ENCODE measurements at regions not wholly inside any gene's neighbourhood (a gene's known extent, or its start where the extent isn't known, plus 50 kb on each side); places are given as distances from the start of the nearest gene placed in this dataset.
"Not testable (repeated sequence)": the region's sequence is repeated elsewhere in the genome, so short reads cannot be mapped to it uniquely, and the experiment has no call there.

- Mint-ChIP-seq H3K4me1 (no peaks in the 10 kb centered on the region), H3K9me3 (no peaks in the 10 kb centered on the region), H3K27ac (no peak overlapping the region), H3K4me3 (no peak overlapping the region), H3K36me3 (no peaks in the 10 kb centered on the region), H3K27me3 (no peaks in the 10 kb centered on the region)
- no peak for DNase-seq
- no peak for ATAC-seq (ENCODE audit: low read depth)
- POLR2A ChIA-PET = no interaction called here
Measured at GRCh38 chr7:46283852-46284251, 362.8 kb upstream of the IGFBP3 start.

GRCh38 chr7:46282155-46282554 is 361.1 kb upstream of the IGFBP3 start:
- POLR2A ChIA-PET = no interaction called here
- Mint-ChIP-seq H3K4me3 (no peak overlapping the region), H3K9me3 (no peaks in the 10 kb centered on the region)

GRCh38 chr7:46281071-46281470 is 360.0 kb upstream of the IGFBP3 start:
- POLR2A ChIA-PET = no interaction called here
- ATAC-seq (ENCODE audit: low read depth) (no peak), DNase-seq (no peak)
- no peaks in the 10 kb centered on the region for H3K4me1 Mint-ChIP-seq
- no peaks in the 10 kb centered on the region for H3K36me3 Mint-ChIP-seq
- no peak overlapping the region for H3K27ac Mint-ChIP-seq
- H3K9me3 Mint-ChIP-seq = no peaks in the 10 kb centered on the region
- no peaks in the 10 kb centered on the region for H3K27me3 Mint-ChIP-seq
- no peak overlapping the region for H3K4me3 Mint-ChIP-seq

More at GRCh38 chr7:46282155-46282554, 361.1 kb upstream of the IGFBP3 start:
- DNase-seq = no peak
- no peak for ATAC-seq (ENCODE audit: low read depth)
- Mint-ChIP-seq H3K27me3 (no peaks in the 10 kb centered on the region), H3K36me3 (no peaks in the 10 kb centered on the region), H3K4me1 (no peaks in the 10 kb centered on the region), H3K27ac (no peak overlapping the region)

GRCh38 chr7:46279290-46279689 is 358.2 kb upstream of the IGFBP3 start:
- Mint-ChIP-seq H3K27me3 (no peaks in the 10 kb centered on the region), H3K36me3 (no peaks in the 10 kb centered on the region)
- no peak for ATAC-seq (ENCODE audit: low read depth)

GRCh38 chr7:46264646-46265045 is 343.6 kb upstream of the IGFBP3 start:
- peaks cover 2% of the 10 kb centered on the region for H3K36me3 Mint-ChIP-seq
- peaks cover 8% of the 10 kb centered on the region for H3K9me3 Mint-ChIP-seq
- H3K4me1 Mint-ChIP-seq = no peaks in the 10 kb centered on the region
- H3K27ac Mint-ChIP-seq = no peak overlapping the region
- no peak for DNase-seq
- no peak overlapping the region for H3K4me3 Mint-ChIP-seq
- POLR2A ChIA-PET = no interaction called here
- ATAC-seq (ENCODE audit: low read depth) = no peak
- H3K27me3 Mint-ChIP-seq = no peaks in the 10 kb centered on the region

More at GRCh38 chr7:46279290-46279689, 358.2 kb upstream of the IGFBP3 start:
- Mint-ChIP-seq H3K9me3 (no peaks in the 10 kb centered on the region), H3K4me1 (no peaks in the 10 kb centered on the region), H3K27ac (no peak overlapping the region), H3K4me3 (no peak overlapping the region)
- POLR2A ChIA-PET = no interaction called here
- no peak for DNase-seq

GRCh38 chr7:46261638-46262037 is 340.6 kb upstream of the IGFBP3 start:
- H3K4me3 Mint-ChIP-seq; H3K36me3 Mint-ChIP-seq; DNase-seq; H3K27me3 Mint-ChIP-seq; H3K4me1 Mint-ChIP-seq; ATAC-seq (ENCODE audit: low read depth); H3K9me3 Mint-ChIP-seq; POLR2A ChIA-PET; H3K27ac Mint-ChIP-seq: not testable (repeated sequence)

GRCh38 chr7:46259947-46260346 is 338.9 kb upstream of the IGFBP3 start:
- Mint-ChIP-seq H3K9me3 (peaks cover 8% of the 10 kb centered on the region), H3K4me1 (no peaks in the 10 kb centered on the region)

GRCh38 chr7:46257761-46258448 is 336.8 kb upstream of the IGFBP3 start:
- Mint-ChIP-seq H3K4me3 (no peak overlapping the region), H3K9me3 (peaks cover 9% of the 10 kb centered on the region), H3K36me3 (peaks cover 2% of the 10 kb centered on the region), H3K27me3 (no peaks in the 10 kb centered on the region), H3K4me1 (no peaks in the 10 kb centered on the region), H3K27ac (no peak overlapping the region)
- POLR2A ChIA-PET = no interaction called here
- DNase-seq (no peak), ATAC-seq (ENCODE audit: low read depth) (no peak)

More at GRCh38 chr7:46259947-46260346, 338.9 kb upstream of the IGFBP3 start:
- POLR2A ChIA-PET = interaction anchor here (0.6 kb wide), 1 partner anchor 40 kb away, joined by 3 read pairs; no protein-coding TSS in a partner anchor
- H3K27ac Mint-ChIP-seq = no peak overlapping the region
- no peak overlapping the region for H3K4me3 Mint-ChIP-seq
- ATAC-seq (ENCODE audit: low read depth) (no peak), DNase-seq (no peak)
- peaks cover 2% of the 10 kb centered on the region for H3K36me3 Mint-ChIP-seq
- H3K27me3 Mint-ChIP-seq = no peaks in the 10 kb centered on the region

- H3K4me3 Mint-ChIP-seq = no peak overlapping the region
- DNase-seq (no peak), ATAC-seq (ENCODE audit: low read depth) (no peak)
- no peaks in the 10 kb centered on the region for H3K4me1 Mint-ChIP-seq
- H3K9me3 Mint-ChIP-seq = peaks cover 8% of the 10 kb centered on the region
- H3K27ac Mint-ChIP-seq = no peak overlapping the region
- POLR2A ChIA-PET = no interaction called here
- peaks cover under 1% of the 10 kb centered on the region for H3K36me3 Mint-ChIP-seq
- H3K27me3 Mint-ChIP-seq = no peaks in the 10 kb centered on the region
Measured at GRCh38 chr7:46256870-46257661, 336.0 kb upstream of the IGFBP3 start.

GRCh38 chr7:46253520-46253919 is 332.4 kb upstream of the IGFBP3 start:
- ATAC-seq (ENCODE audit: low read depth) (no peak), DNase-seq (no peak)
- Mint-ChIP-seq H3K36me3 (no peaks in the 10 kb centered on the region), H3K4me1 (no peaks in the 10 kb centered on the region), H3K27ac (no peak overlapping the region), H3K9me3 (peaks cover 1% of the 10 kb centered on the region), H3K4me3 (no peak overlapping the region), H3K27me3 (no peaks in the 10 kb centered on the region)
- POLR2A ChIA-PET = no interaction called here

GRCh38 chr7:46247664-46248063 is 326.6 kb upstream of the IGFBP3 start:
- no peak for DNase-seq
- Mint-ChIP-seq H3K4me3 (no peak overlapping the region), H3K4me1 (no peaks in the 10 kb centered on the region), H3K36me3 (no peaks in the 10 kb centered on the region), H3K27ac (no peak overlapping the region), H3K27me3 (no peaks in the 10 kb centered on the region), H3K9me3 (no peaks in the 10 kb centered on the region)
- ATAC-seq (ENCODE audit: low read depth) = no peak
- POLR2A ChIA-PET = no interaction called here

- ATAC-seq (ENCODE audit: low read depth) (no peak), DNase-seq (no peak)
- H3K27me3 Mint-ChIP-seq = no peaks in the 10 kb centered on the region
- H3K4me3 Mint-ChIP-seq = no peak overlapping the region
- POLR2A ChIA-PET = no interaction called here
- H3K27ac Mint-ChIP-seq = no peak overlapping the region
- H3K9me3 Mint-ChIP-seq = no peaks in the 10 kb centered on the region
- no peaks in the 10 kb centered on the region for H3K36me3 Mint-ChIP-seq
- H3K4me1 Mint-ChIP-seq = no peaks in the 10 kb centered on the region
Measured at GRCh38 chr7:46245586-46246111, 324.6 kb upstream of the IGFBP3 start.

GRCh38 chr7:46244757-46245156 is 323.7 kb upstream of the IGFBP3 start:
- DNase-seq = no peak
- H3K36me3 Mint-ChIP-seq = no peaks in the 10 kb centered on the region
- H3K4me1 Mint-ChIP-seq = no peaks in the 10 kb centered on the region
- H3K27ac Mint-ChIP-seq = no peak overlapping the region
- no peaks in the 10 kb centered on the region for H3K27me3 Mint-ChIP-seq
- H3K4me3 Mint-ChIP-seq = no peak overlapping the region
- ATAC-seq (ENCODE audit: low read depth) = no peak
- POLR2A ChIA-PET = no interaction called here
- H3K9me3 Mint-ChIP-seq = no peaks in the 10 kb centered on the region

- no peaks in the 10 kb centered on the region for H3K36me3 Mint-ChIP-seq
- H3K4me1 Mint-ChIP-seq = no peaks in the 10 kb centered on the region
- DNase-seq (no peak), ATAC-seq (ENCODE audit: low read depth) (no peak)
- H3K9me3 Mint-ChIP-seq = no peaks in the 10 kb centered on the region
- POLR2A ChIA-PET = no interaction called here
- H3K27ac Mint-ChIP-seq = no peak overlapping the region
- H3K4me3 Mint-ChIP-seq = no peak overlapping the region
- H3K27me3 Mint-ChIP-seq = no peaks in the 10 kb centered on the region
Measured at GRCh38 chr7:46243406-46243805, 322.3 kb upstream of the IGFBP3 start.
